GM18517 (cell line): ENCODE measurements at regions not wholly inside any gene's neighbourhood (a gene's known extent, or its start where the extent isn't known, plus 50 kb on each side); places are given as distances from the start of the nearest gene placed in this dataset.
"Not testable (repeated sequence)": the region's sequence is repeated elsewhere in the genome, so short reads cannot be mapped to it uniquely, and the experiment has no call there.

Experiments used
- ATAC-seq: cut with Tn5 transposase; IDR thresholded peaks from one replicate; pipeline ENCODE4 v1.9.1; 2021; ENCODE audit warnings: mild to moderate bottlenecking, moderate library complexity; ENCODE audit not compliant: unreplicated experiment

DNA sequence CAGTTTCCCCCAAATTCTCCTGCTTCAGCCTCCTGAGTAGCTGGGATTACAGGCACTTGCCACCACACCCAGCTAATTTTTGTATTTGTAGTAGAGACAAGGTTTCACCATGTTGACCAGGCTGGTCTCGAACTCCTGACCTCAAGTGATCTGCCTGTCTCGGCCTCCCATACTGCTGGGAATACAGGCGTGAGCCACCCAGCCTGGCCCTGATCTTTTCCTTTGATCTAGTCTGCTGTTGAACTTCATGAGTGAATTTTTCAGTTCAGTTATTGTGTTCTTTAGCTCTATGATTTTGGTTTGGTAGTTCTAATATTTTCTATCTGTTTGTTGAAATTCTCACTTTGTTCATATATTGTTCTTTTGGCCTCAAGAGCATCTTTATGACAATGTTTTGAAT lies 83.4 kb upstream of the RAP2C start:
- ATAC-seq, result not testable (repeated sequence)

GRCh38 chrX:132294776-132295495 lies 75.7 kb upstream of the RAP2C start:
- ATAC-seq, result no peak

DNA sequence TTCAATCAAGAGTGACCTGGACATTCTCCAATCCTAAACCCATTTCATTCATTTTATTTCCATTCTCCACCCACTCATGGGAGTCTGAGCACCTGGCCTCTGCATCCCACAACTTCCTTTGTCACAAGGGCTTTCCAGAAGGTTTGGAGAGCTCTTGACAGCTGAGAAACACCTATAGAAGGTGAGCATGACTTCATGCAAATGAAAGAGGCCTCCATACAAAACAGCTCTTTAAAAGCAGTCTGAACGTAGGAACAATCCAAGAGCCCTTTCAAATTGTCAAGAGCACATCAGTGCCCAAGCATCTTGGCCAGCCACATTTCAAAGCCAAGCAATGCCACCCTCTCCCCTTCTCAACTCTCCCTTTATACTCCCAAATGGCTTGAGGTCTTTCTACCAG lies 74.9 kb upstream of the RAP2C start:
- ATAC-seq, result no peak

DNA sequence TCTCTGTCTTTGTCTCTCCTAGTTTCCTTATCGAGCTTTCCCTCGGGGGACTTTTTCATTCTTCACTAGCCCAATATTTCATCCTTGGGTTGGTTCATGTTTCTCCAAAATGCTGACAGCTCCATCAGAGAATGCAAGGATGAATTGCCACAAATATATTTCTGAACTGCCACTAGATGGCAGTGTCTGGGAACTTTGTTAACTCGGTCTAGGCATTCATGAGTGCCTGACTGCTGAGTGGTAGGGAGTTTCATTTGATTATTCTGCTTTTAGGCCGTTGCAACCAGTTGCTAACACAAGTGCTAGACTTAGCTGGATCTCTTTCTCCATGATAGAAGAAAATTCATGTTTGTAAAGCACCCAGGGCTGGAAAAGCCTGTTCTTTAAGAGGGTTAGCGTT lies 73.5 kb upstream of the RAP2C start:
- peak; percentile 59 for ATAC-seq

DNA sequence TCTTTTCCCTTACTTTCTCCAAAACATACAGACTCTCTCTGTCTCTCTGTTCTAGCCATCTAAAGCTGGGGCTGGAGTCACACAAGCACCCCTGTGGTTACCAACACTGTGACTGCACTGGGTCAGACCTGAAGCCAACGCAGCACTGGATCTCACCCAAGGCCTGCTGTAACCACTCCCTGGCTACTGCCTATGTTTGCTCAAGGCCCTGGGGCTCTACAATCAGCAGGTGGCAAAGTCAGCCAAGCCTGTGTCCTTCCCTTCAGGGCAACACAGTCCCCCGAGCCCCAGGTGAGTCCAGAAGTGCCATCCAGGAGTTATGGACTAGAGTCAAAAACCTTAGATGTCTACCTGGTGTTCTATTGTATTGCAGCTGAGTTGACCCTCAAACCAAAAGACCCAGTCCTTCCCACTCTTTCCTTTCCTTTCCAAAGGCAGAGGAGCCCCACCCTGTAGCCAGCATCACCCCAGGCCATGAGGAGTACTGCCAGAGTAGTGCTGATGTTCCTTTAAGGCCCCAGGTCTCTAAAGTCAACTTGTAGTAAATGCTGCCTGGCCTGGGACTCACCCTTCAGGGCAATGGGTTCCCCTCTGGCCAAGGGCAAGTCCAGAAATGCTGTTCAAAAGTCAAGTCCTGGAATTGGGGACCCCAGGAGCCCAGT lies 58.8 kb upstream of the RAP2C start:
- ATAC-seq, result no peak

DNA sequence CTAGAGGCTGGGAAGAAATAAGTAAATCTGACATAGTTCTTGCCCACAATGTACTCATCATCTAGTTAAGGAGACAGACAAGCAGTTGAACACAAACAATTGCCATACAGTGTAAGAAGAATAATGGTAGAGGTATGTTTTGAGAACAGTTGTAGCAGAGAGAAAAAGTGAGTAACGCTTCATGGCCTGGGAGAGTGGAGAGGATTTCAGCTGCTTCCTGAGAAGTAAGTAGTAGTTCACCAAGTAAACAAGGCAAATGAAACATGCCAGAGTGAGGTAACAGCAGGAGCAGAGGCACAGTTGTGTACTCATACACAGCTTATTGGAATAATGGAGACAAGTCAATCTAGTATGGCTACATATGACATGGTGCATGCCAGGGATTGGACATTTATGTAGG lies 53.6 kb upstream of the RAP2C start:
- no peak for ATAC-seq

- no peak for ATAC-seq
These were observed 52.1 kb upstream of the RAP2C start for GRCh38 chrX:132271311-132271778.

DNA sequence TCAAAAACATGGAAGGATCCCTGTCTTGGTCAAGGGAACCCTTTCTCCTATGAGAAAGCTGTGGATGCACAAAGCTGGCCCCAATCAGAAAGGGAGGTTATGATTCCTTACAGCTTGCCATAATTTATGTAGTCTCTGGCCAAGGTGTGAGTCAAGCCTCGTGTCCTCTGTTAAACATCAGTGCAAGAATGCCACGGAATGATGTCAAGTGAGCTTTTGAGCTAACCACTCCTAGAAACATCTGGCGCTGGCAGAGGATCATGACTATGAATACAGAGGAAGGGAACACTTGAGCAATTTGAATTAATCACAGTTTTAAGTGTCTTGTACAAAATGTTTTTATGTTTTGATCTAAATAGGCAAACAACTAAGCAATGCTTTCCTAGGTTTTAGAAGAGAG lies 51.5 kb upstream of the RAP2C start:
- no peak for ATAC-seq

DNA sequence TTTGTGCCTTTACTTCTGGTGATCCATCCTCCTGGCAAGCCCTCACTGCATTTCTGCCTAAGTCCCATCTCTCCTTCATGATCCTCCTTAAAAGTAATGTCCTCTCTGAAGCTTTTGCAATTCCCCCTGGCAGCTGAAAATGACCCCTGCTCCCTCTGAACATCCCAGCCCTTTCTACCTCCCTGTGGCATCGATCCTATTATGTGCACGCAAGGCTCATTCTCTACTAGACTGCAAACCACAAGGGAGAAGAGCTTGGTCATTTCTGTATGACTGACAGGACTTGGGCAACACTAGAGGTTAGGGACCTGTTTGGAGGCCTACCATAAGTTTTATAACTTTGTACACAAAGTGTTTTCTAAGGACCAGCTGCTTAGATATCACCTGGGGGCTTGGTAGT lies 50.8 kb upstream of the RAP2C start:
- no peak for ATAC-seq
